ENCODE measurements at regions not wholly inside any gene's neighbourhood (a gene's known extent, or its start where the extent isn't known, plus 50 kb on each side); places are given as distances from the start of the nearest gene placed in this dataset.

DNA sequence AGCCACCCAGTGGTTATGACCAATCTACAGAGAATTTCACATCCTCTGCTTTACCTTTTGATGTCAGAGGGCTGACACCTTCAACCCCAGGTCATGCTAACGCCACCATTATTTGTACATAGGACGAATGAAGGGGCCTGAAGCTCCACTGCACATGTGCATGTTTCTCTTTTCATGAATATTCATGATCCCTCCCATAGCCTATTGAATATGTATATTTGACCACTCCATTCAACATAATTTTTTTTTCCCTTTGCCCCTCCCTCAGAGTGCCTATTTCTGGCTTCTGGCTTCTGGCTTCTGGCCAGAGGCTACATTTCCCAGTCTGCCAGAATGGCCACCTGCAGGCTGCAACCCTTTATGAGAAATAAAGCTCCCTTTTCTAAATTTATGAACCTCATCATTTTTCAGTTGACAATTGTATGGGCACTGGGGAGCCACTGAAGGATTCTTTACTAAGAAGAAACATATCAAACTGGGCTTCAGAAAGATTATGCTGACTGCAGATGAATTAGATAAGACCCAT lies 406.7 kb downstream of the SIPA1L2 start:
- Histone ChIP-seq H3K36me3 (ENCODE audit: insufficient read depth, insufficient read length, low read length) (no peaks in the 10 kb centered on the region), H3K9ac (ENCODE audit: insufficient read length, low read depth) (no peak overlapping the region), H3K27me3 (ENCODE audit: insufficient read depth, insufficient read length) (peaks cover 9% of the 10 kb centered on the region), H3K9me3 (ENCODE audit: insufficient read depth, low read length) (no peaks in the 10 kb centered on the region), H3K4me3 (ENCODE audit: insufficient read length, low read depth) (no peak overlapping the region), H3K4me1 (ENCODE audit: insufficient read depth, insufficient read length) (peaks cover 2% of the 10 kb centered on the region)
- DNase-seq (ENCODE audit: low read depth, low spot score) = no peak
- TF ChIP-seq YY1 (IDR thresholded peaks at IDR 0.05; ENCODE audit: insufficient read depth, insufficient read length) (no peak), ZNF274 (IDR thresholded peaks at IDR 0.05; ENCODE audit: low read depth, low read length) (no peak), SUZ12 (IDR thresholded peaks at IDR 0.05; ENCODE audit: extremely low read depth, insufficient read depth, insufficient read length) (no peak)

DNA sequence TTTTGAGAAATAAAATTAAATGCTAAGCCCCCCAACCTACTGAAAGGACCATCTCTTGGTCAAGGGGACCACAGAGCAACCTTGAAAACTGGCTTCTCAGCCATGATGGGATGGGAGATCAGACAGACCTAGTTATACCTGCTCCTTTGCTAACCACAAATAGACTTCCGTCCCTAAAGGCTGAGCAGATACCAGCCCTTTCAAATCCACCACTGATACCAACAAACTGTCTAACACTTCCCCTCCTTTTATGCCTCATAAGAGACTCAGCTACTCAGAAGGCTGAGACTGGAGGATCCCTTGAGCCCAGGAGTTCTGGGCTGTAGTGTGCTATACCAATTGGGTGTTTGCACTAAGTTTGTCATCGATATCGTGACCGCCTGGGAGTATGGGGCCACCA lies 407.3 kb downstream of the SIPA1L2 start:
- no peak for DNase-seq (ENCODE audit: low read depth, low spot score)
- no peak overlapping the region for H3K9ac ChIP-seq (ENCODE audit: insufficient read length, low read depth)

DNA sequence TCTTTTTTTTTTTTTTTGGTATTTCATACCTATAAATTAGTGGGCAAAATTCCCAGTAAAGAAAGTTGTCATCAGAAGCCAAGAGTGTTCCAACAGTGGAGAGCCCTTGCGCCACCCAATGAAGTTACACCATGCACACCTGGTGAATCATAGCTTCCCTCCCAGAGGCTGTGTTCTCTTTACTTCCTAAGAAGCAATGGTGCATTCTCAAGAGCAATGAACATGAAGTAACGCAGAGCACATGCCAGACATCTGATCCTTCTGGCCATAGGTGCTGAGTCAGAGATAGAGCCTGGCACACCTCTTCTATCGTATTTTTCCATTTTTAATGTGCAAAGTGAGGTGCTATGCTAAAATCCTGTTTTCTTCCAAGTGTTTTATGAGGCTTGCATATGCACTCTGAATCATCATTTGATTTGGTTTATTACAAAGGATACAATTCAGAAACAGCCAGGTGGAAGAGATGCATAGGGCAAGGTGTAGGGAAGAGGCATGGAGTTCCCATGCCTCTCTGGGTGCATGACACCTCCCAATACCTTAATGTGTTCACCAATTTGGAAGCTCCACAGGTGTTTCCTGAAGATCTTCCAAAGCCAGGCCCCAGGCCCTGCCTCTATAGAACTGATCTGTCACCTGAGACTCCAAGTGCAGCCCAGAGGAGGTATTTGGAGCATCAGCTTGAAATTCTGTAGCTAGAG lies 408.0 kb downstream of the SIPA1L2 start:
- H3K9me3 ChIP-seq (ENCODE audit: insufficient read depth, low read length) = no peaks in the 10 kb centered on the region
- H3K27me3 ChIP-seq (ENCODE audit: insufficient read depth, insufficient read length) = peaks cover 9% of the 10 kb centered on the region
- no peaks in the 10 kb centered on the region for H3K36me3 ChIP-seq (ENCODE audit: insufficient read depth, insufficient read length, low read length)
- no peak overlapping the region for H3K4me3 ChIP-seq (ENCODE audit: insufficient read length, low read depth)
- no peak for DNase-seq (ENCODE audit: low read depth, low spot score)
- TF ChIP-seq YY1 (IDR thresholded peaks at IDR 0.05; ENCODE audit: insufficient read depth, insufficient read length) = no peak
- no peak overlapping the region for H3K9ac ChIP-seq (ENCODE audit: insufficient read length, low read depth)
- H3K4me1 ChIP-seq (ENCODE audit: insufficient read depth, insufficient read length) = no peaks in the 10 kb centered on the region

More for the DNA sequence above, 407.3 kb downstream of the SIPA1L2 start:
- no peak overlapping the region for H3K4me3 ChIP-seq (ENCODE audit: insufficient read length, low read depth)
- H3K27me3 ChIP-seq (ENCODE audit: insufficient read depth, insufficient read length) = peaks cover 9% of the 10 kb centered on the region
- TF ChIP-seq YY1 (IDR thresholded peaks at IDR 0.05; ENCODE audit: insufficient read depth, insufficient read length) (no peak), ZNF274 (IDR thresholded peaks at IDR 0.05; ENCODE audit: low read depth, low read length) (no peak), SUZ12 (IDR thresholded peaks at IDR 0.05; ENCODE audit: extremely low read depth, insufficient read depth, insufficient read length) (no peak)
- no peaks in the 10 kb centered on the region for H3K4me1 ChIP-seq (ENCODE audit: insufficient read depth, insufficient read length)
- H3K36me3 ChIP-seq (ENCODE audit: insufficient read depth, insufficient read length, low read length) = no peaks in the 10 kb centered on the region
- no peaks in the 10 kb centered on the region for H3K9me3 ChIP-seq (ENCODE audit: insufficient read depth, low read length)

DNA sequence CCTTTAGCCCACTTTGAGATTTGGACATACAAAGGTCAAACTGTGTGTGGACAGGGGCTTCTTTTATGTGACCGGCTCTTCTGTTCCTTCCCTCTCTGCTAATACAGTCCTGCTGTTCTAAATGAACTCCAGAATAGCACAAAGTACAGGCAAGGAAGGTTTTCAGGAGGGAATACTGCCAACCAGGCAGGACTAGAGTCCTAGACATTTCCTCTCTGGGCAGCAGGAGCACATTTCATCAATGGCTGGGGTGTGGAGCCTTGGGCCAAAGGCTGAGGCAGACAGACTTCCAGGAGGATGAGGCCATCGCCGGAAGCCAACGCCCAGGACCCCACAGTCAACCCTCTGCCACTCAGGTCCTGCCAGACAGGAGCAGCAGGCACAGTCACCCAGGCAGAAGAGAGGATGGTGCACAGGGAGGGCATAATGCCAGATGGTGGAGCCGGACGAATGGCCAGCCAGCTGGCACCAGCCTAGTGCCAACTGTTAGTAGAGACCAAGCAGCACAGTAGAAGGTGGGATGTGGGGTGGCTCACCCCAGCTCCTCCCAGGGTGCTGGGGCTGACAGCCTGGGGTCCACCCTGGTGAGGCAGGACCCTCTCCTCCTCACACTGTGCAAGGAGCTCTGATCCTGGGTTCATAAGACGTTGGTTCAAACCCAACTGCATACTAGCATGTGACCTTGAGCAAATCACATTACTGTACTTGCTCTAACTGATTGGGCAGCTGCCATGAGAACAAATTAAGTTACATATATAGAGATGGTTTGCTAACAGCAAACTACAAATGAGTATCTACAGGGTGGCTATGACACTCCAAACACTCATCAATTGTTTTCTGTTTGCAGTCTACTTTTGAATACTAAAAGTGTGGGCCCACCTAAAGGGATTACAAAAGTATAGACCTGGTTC lies 410.7 kb downstream of the SIPA1L2 start:
- no peak overlapping the region for H3K9ac ChIP-seq (ENCODE audit: insufficient read length, low read depth)
- H3K4me1 ChIP-seq (ENCODE audit: insufficient read depth, insufficient read length) = no peaks in the 10 kb centered on the region
- H3K27me3 ChIP-seq (ENCODE audit: insufficient read depth, insufficient read length) = peaks cover 9% of the 10 kb centered on the region
- no peaks in the 10 kb centered on the region for H3K9me3 ChIP-seq (ENCODE audit: insufficient read depth, low read length)
- H3K36me3 ChIP-seq (ENCODE audit: insufficient read depth, insufficient read length, low read length) = no peaks in the 10 kb centered on the region
- TF ChIP-seq YY1 (IDR thresholded peaks at IDR 0.05; ENCODE audit: insufficient read depth, insufficient read length) (no peak), SUZ12 (IDR thresholded peaks at IDR 0.05; ENCODE audit: extremely low read depth, insufficient read depth, insufficient read length) (no peak), ZNF274 (IDR thresholded peaks at IDR 0.05; ENCODE audit: low read depth, low read length) (no peak)
- H3K4me3 ChIP-seq (ENCODE audit: insufficient read length, low read depth) = no peak overlapping the region
- DNase-seq (ENCODE audit: low read depth, low spot score) = no peak

DNA sequence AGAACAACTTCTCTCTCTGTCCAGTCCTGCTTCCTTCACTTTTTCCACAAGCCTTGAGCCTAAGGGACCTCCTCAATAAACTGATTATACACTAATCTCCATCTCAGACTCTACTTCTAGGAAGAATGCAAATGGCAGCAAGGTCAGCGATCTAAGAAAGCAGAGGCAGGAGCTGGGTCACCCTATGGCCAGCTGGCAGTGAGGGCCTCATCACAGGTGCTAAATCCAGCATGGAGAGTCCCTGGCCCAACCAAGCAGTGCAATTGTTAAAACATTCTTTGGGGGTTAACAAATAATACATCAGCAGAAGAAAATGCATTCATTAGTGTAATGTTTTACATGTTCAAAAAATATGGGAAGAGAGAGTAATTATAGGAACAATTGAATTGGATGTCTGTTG lies 416.0 kb downstream of the SIPA1L2 start:
- DNase-seq (ENCODE audit: low read depth, low spot score) = no peak
- H3K27me3 ChIP-seq (ENCODE audit: insufficient read depth, insufficient read length) = no peaks in the 10 kb centered on the region
- no peaks in the 10 kb centered on the region for H3K36me3 ChIP-seq (ENCODE audit: insufficient read depth, insufficient read length, low read length)
- no peak overlapping the region for H3K4me3 ChIP-seq (ENCODE audit: insufficient read length, low read depth)
- H3K9ac ChIP-seq (ENCODE audit: insufficient read length, low read depth) = no peak overlapping the region
- H3K9me3 ChIP-seq (ENCODE audit: insufficient read depth, low read length) = no peaks in the 10 kb centered on the region
- no peak for TF ChIP-seq SUZ12 (IDR thresholded peaks at IDR 0.05; ENCODE audit: extremely low read depth, insufficient read depth, insufficient read length)
- no peaks in the 10 kb centered on the region for H3K4me1 ChIP-seq (ENCODE audit: insufficient read depth, insufficient read length)

DNA sequence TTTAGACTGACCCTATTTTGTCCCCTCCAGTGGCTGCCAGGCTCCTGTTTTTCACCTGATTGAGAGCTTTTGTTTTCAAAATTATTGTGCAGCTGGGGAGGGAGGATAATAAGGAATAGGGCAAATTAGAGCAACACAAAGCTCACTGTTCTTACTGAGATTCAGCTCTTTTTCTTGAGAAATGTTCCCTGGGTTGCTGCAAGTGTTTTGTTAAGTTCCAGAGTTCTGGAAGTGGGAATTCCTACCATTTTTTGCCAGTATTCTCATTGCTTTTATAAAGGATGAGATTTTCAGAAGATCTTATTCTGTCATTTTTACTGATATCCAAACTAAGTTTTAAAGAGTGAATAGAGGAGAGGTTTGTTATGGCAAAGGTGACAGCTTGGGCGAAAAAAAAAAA lies 417.7 kb downstream of the SIPA1L2 start:
- H3K4me3 ChIP-seq (ENCODE audit: insufficient read length, low read depth) = no peak overlapping the region
- DNase-seq (ENCODE audit: low read depth, low spot score) = no peak
- H3K27me3 ChIP-seq (ENCODE audit: insufficient read depth, insufficient read length) = no peaks in the 10 kb centered on the region
- H3K9ac ChIP-seq (ENCODE audit: insufficient read length, low read depth) = no peak overlapping the region
- H3K9me3 ChIP-seq (ENCODE audit: insufficient read depth, low read length) = no peaks in the 10 kb centered on the region
- TF ChIP-seq ZNF274 (IDR thresholded peaks at IDR 0.05; ENCODE audit: low read depth, low read length) = no peak
- TF ChIP-seq YY1 (IDR thresholded peaks at IDR 0.05; ENCODE audit: insufficient read depth, insufficient read length) = no peak
- no peak for TF ChIP-seq SUZ12 (IDR thresholded peaks at IDR 0.05; ENCODE audit: extremely low read depth, insufficient read depth, insufficient read length)
- no peaks in the 10 kb centered on the region for H3K36me3 ChIP-seq (ENCODE audit: insufficient read depth, insufficient read length, low read length)
- no peaks in the 10 kb centered on the region for H3K4me1 ChIP-seq (ENCODE audit: insufficient read depth, insufficient read length)

DNA sequence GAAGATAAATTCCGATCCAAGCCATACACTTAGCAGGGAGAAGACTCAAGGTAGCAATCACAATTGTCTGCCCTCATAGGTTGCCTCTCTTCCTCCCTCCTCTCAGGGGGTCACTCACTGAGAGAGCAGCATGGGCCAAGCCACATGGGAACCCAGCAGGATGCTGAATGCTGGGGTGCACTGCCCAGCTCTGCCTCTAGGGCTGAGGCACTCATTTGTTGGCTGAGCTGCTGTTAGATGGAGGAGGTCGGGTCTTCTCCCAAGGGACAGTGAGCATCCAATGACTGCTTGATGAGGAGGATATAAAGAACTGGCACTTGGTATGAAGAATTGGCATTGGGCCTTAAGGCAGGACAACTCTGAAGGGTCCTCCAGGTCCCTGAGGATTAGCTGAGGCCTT lies 418.8 kb downstream of the SIPA1L2 start:
- H3K4me3 ChIP-seq (ENCODE audit: insufficient read length, low read depth) = no peak overlapping the region
- H3K27me3 ChIP-seq (ENCODE audit: insufficient read depth, insufficient read length) = no peaks in the 10 kb centered on the region
- H3K36me3 ChIP-seq (ENCODE audit: insufficient read depth, insufficient read length, low read length) = no peaks in the 10 kb centered on the region
- DNase-seq (ENCODE audit: low read depth, low spot score) = no peak
- no peak for TF ChIP-seq SUZ12 (IDR thresholded peaks at IDR 0.05; ENCODE audit: extremely low read depth, insufficient read depth, insufficient read length)
- no peak for TF ChIP-seq YY1 (IDR thresholded peaks at IDR 0.05; ENCODE audit: insufficient read depth, insufficient read length)
- no peak for TF ChIP-seq ZNF274 (IDR thresholded peaks at IDR 0.05; ENCODE audit: low read depth, low read length)
- no peaks in the 10 kb centered on the region for H3K9me3 ChIP-seq (ENCODE audit: insufficient read depth, low read length)
- no peak overlapping the region for H3K9ac ChIP-seq (ENCODE audit: insufficient read length, low read depth)
- H3K4me1 ChIP-seq (ENCODE audit: insufficient read depth, insufficient read length) = no peaks in the 10 kb centered on the region
